Glutamatergic neuron (in vitro differentiated cells): ENCODE measurements at regions not wholly inside any gene's neighbourhood (a gene's known extent, or its start where the extent isn't known, plus 50 kb on each side); places are given as distances from the start of the nearest gene placed in this dataset.

ENCODE experiments used
- DNase-seq: peaks from one replicate; pipeline ENCODE4 v3.0.0; 2022
- H3K27ac Mint-ChIP-seq: one replicate; pipeline ENCODE4 v1.8.0; 2020; ENCODE audit warnings: mild to moderate bottlenecking, mixed read lengths, inconsistent platforms; ENCODE audit not compliant: unreplicated experiment
- H3K27me3 Mint-ChIP-seq: one replicate; pipeline ENCODE4 v1.8.0; 2020; ENCODE audit warnings: mild to moderate bottlenecking, moderate library complexity, mixed read lengths, inconsistent platforms; ENCODE audit not compliant: unreplicated experiment
- H3K36me3 Mint-ChIP-seq: one replicate; pipeline ENCODE4 v1.8.0; 2020; ENCODE audit warnings: mild to moderate bottlenecking, mixed read lengths, inconsistent platforms; ENCODE audit not compliant: unreplicated experiment
- H3K4me1 Mint-ChIP-seq: one replicate; pipeline ENCODE4 v1.8.0; 2020; ENCODE audit warnings: mild to moderate bottlenecking, low read depth, mixed read lengths, inconsistent platforms; ENCODE audit not compliant: unreplicated experiment
- H3K4me3 Mint-ChIP-seq: one replicate; pipeline ENCODE4 v1.8.0; 2020; ENCODE audit warnings: mild to moderate bottlenecking, mixed read lengths, inconsistent platforms; ENCODE audit not compliant: unreplicated experiment
- H3K9me3 Mint-ChIP-seq: one replicate; pipeline ENCODE4 v1.8.0; 2020; ENCODE audit warnings: mild to moderate bottlenecking, moderate library complexity, mixed read lengths, inconsistent platforms; ENCODE audit not compliant: unreplicated experiment
- CTCF ChIP-seq: fragments of 200-600 bp; sonication (generic); IDR thresholded peaks from one replicate; pipeline ENCODE4 v1.5.0; 2021; ENCODE audit not compliant: partially characterized antibody, unreplicated experiment

GRCh38 chr10:101287997-101288635, 58.9 kb upstream of the LBX1 start:
- Mint-ChIP-seq H3K27me3 (peaks cover 20% of the 10 kb centered on the region), H3K4me1 (peaks cover 22% of the 10 kb centered on the region), H3K9me3 (peaks cover 7% of the 10 kb centered on the region), H3K36me3 (peaks cover 5% of the 10 kb centered on the region), H3K4me3 (no peak overlapping the region), H3K27ac (no peak overlapping the region)
- peak; percentile 70 for DNase-seq
- TF ChIP-seq CTCF: peak; percentile 24

- Mint-ChIP-seq H3K36me3 (peaks cover 5% of the 10 kb centered on the region), H3K9me3 (peaks cover 7% of the 10 kb centered on the region), H3K4me1 (peaks cover 18% of the 10 kb centered on the region), H3K4me3 (no peak overlapping the region), H3K27me3 (peaks cover 19% of the 10 kb centered on the region), H3K27ac (no peak overlapping the region)
- no peak for TF ChIP-seq CTCF
- no peak for DNase-seq
Measured at GRCh38 chr10:101289541-101289940, 60.3 kb upstream of the LBX1 start.

- H3K27ac Mint-ChIP-seq: no peak overlapping the region
- no peak for TF ChIP-seq CTCF
- peaks cover 5% of the 10 kb centered on the region for H3K36me3 Mint-ChIP-seq
- H3K4me1 Mint-ChIP-seq: peaks cover 13% of the 10 kb centered on the region
- no peak for DNase-seq
- H3K9me3 Mint-ChIP-seq: peaks cover 7% of the 10 kb centered on the region
- H3K4me3 Mint-ChIP-seq: peak overlapping the region; percentile 9
- peaks cover 17% of the 10 kb centered on the region for H3K27me3 Mint-ChIP-seq
Measured at GRCh38 chr10:101290431-101290830, 61.2 kb upstream of the LBX1 start.

- H3K27ac Mint-ChIP-seq: no peak overlapping the region
- H3K4me3 Mint-ChIP-seq: peak overlapping the region; percentile 14
- peaks cover 9% of the 10 kb centered on the region for H3K9me3 Mint-ChIP-seq
- TF ChIP-seq CTCF: no peak
- H3K4me1 Mint-ChIP-seq: peaks cover 14% of the 10 kb centered on the region
- peaks cover 5% of the 10 kb centered on the region for H3K36me3 Mint-ChIP-seq
- DNase-seq: no peak
- peaks cover 17% of the 10 kb centered on the region for H3K27me3 Mint-ChIP-seq
Measured at GRCh38 chr10:101290881-101291280, 61.6 kb upstream of the LBX1 start.

- no peak overlapping the region for H3K27ac Mint-ChIP-seq
- peak; percentile 92 for DNase-seq
- H3K27me3 Mint-ChIP-seq: peaks cover 14% of the 10 kb centered on the region
- peaks cover 9% of the 10 kb centered on the region for H3K4me1 Mint-ChIP-seq
- peaks cover 5% of the 10 kb centered on the region for H3K36me3 Mint-ChIP-seq
- peak; percentile 90 for TF ChIP-seq CTCF
- peak overlapping the region; percentile 82 for H3K4me3 Mint-ChIP-seq
- H3K9me3 Mint-ChIP-seq: peaks cover 7% of the 10 kb centered on the region
Measured at GRCh38 chr10:101291331-101292193, 62.3 kb upstream of the LBX1 start.
